ENCODE measurements at regions not wholly inside any gene's neighbourhood (a gene's known extent, or its start where the extent isn't known, plus 50 kb on each side); places are given as distances from the start of the nearest gene placed in this dataset.

DNA sequence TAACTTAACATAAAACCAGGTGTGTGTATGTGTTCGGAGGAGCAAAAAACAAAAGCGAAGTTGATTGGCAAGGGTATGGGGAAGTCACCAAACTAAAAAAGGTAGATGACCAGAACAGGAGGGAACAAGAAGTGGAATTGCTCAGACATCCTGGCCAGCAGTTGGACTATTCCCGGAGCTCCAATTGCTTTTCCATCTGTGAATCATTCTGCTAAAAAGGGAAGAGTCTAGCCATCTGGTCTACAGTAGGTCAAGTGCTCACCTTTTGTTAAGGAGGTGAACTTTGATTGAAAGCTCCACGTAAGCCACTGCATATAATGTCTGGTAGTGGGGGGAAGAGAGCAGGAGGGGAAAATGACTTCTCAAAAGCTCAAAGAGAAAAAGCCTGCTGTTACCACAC, 50.0 kb upstream of the BET1 start:
- no peaks in the 10 kb centered on the region for H3K4me1 ChIP-seq
- H3K27ac ChIP-seq: no peak overlapping the region
- peaks cover 0 to 4% (median 0%) of the 10 kb centered on the region in 3 donors for H3K9me3 ChIP-seq
- H3K36me3 ChIP-seq: no peaks in the 10 kb centered on the region
- no peak for TF ChIP-seq CTCF (IDR thresholded peaks at IDR 0.05)
- intact Hi-C loops (cut with DNase I; ENCODE audit: low total_unique reads): no loop called here
- no peak for DNase-seq
- no peaks in the 10 kb centered on the region for H3K27me3 ChIP-seq
- H3K4me3 ChIP-seq: no peak overlapping the region

- intact Hi-C loops (cut with DNase I; ENCODE audit: low total_unique reads): no loop called here
- H3K27ac ChIP-seq: no peak overlapping the region
- peaks cover 0 to 4% (median 0%) of the 10 kb centered on the region in 3 donors for H3K9me3 ChIP-seq
- H3K4me1 ChIP-seq: no peaks in the 10 kb centered on the region
- H3K36me3 ChIP-seq: no peaks in the 10 kb centered on the region
- no peak overlapping the region for H3K4me3 ChIP-seq
- DNase-seq: no peak
- peaks cover 0 to 2% of the 10 kb centered on the region in 2 donors for H3K27me3 ChIP-seq
- no peak for TF ChIP-seq CTCF (IDR thresholded peaks at IDR 0.05)
These were observed 51.8 kb upstream of the BET1 start for GRCh38 chr7:94055963-94056362.

DNA sequence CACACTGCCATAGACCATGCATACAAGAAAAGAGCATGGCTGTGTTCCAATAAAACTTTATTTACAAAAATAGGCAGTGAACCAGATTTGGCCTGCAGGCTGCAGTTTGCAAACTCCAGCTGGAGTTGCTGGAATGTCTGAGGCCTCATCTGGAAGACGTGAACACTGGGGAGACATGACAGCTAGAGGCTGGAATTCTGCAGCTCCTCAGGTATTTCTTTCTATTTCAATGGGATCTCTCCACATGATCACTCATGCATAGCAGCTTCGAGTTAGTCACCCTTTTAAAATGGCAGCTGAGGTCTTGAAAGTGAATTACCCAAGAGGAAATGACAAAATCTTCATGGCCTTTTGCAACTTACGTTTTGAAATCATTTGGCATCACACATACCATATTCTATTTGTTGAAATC, 52.6 kb upstream of the BET1 start:
- no peak for TF ChIP-seq CTCF (IDR thresholded peaks at IDR 0.05)
- Histone ChIP-seq H3K4me1 (no peaks in the 10 kb centered on the region), H3K27me3 (peaks cover 0 to 2% of the 10 kb centered on the region in 2 donors), H3K27ac (no peak overlapping the region), H3K4me3 (no peak overlapping the region), H3K9me3 (peaks cover 0 to 4% (median 0%) of the 10 kb centered on the region in 3 donors), H3K36me3 (no peaks in the 10 kb centered on the region)
- intact Hi-C loops (cut with DNase I; ENCODE audit: low total_unique reads): no loop called here
- DNase-seq: no peak

DNA sequence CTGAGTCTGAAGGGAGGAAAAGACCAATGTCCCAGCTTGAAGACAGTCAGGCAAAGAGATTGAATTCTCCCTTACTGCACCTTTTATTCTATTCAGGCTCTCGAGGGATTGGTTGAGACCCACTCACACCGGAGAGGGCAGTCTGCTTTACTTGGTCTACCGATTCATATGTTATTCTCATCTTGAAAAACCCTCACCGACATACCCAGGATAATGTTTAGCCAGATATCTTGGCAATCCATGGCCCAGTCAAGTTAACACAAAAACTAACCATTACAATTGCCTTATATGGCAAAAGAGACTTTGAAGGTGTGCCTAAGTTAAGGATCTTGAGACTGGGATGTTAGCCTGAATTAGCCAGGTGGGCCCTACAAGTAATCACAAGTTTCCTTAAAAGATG, 53.8 kb upstream of the BET1 start:
- Histone ChIP-seq H3K27ac (no peak overlapping the region), H3K27me3 (peaks cover 0 to 2% of the 10 kb centered on the region in 2 donors), H3K9me3 (peaks cover 0 to 4% (median 0%) of the 10 kb centered on the region in 3 donors), H3K4me1 (no peaks in the 10 kb centered on the region), H3K36me3 (no peaks in the 10 kb centered on the region), H3K4me3 (no peak overlapping the region)
- TF ChIP-seq CTCF (IDR thresholded peaks at IDR 0.05): no peak
- intact Hi-C loops (cut with DNase I; ENCODE audit: low total_unique reads): no loop called here
- no peak for DNase-seq

GRCh38 chr7:94059746-94060145, 55.6 kb upstream of the BET1 start:
- DNase-seq: no peak
- no peak overlapping the region for H3K27ac ChIP-seq
- no peaks in the 10 kb centered on the region for H3K36me3 ChIP-seq
- peaks cover 0 to 2% of the 10 kb centered on the region in 2 donors for H3K27me3 ChIP-seq
- TF ChIP-seq CTCF (IDR thresholded peaks at IDR 0.05): no peak
- intact Hi-C loops (cut with DNase I; ENCODE audit: low total_unique reads): no loop called here
- no peaks in the 10 kb centered on the region for H3K4me1 ChIP-seq
- no peak overlapping the region for H3K4me3 ChIP-seq
- peaks cover 0 to 4% (median 0%) of the 10 kb centered on the region in 3 donors for H3K9me3 ChIP-seq

- Histone ChIP-seq H3K4me3 (no peak overlapping the region), H3K27ac (no peak overlapping the region), H3K4me1 (no peaks in the 10 kb centered on the region), H3K9me3 (peaks cover 0 to 4% (median 0%) of the 10 kb centered on the region in 3 donors), H3K36me3 (no peaks in the 10 kb centered on the region), H3K27me3 (peaks cover 0 to 2% of the 10 kb centered on the region in 2 donors)
- no peak for TF ChIP-seq CTCF (IDR thresholded peaks at IDR 0.05)
- intact Hi-C loops (cut with DNase I; ENCODE audit: low total_unique reads): no loop called here
- no peak for DNase-seq
These were observed 56.6 kb upstream of the BET1 start for GRCh38 chr7:94060752-94061151.

All from tibial artery (tissue), 4 donors.